ENCODE measurements at regions not wholly inside any gene's neighbourhood (a gene's known extent, or its start where the extent isn't known, plus 50 kb on each side); places are given as distances from the start of the nearest gene placed in this dataset.

DNA sequence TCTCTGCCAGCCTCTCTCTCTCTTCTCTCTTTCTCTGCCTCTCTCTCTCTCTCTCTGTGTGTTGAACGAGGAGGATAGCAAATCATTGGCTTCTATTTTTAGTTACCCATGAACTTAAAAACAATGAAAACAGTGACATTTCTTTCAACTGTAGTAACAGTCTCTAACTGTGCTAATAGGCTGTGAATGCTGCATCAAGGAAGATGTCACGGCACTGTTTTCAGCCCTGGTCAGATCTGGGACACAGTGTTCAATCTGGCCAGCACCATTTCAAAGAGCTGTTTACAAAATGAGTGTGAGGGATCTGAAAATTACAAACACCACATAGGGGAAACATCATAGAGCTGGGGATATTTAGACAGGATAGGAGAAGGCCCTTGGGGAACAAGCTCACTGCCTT lies 717.0 kb downstream of the FGF9 start:
- no peak overlapping the region for H3K4me3 Mint-ChIP-seq
- no peak for ATAC-seq (replicated peaks)
- no peak for DNase-seq
- H3K27me3 Mint-ChIP-seq: no peaks in the 10 kb centered on the region
- peaks cover 0 to 2% of the 10 kb centered on the region in 2 donors for H3K9me3 Mint-ChIP-seq
- H3K36me3 Mint-ChIP-seq: no peaks in the 10 kb centered on the region
- no peaks in the 10 kb centered on the region for H3K4me1 Mint-ChIP-seq
- no peak overlapping the region for H3K27ac Mint-ChIP-seq

- no peaks in the 10 kb centered on the region for H3K4me1 Mint-ChIP-seq
- no peaks in the 10 kb centered on the region for H3K9me3 Mint-ChIP-seq
- H3K27me3 Mint-ChIP-seq: no peaks in the 10 kb centered on the region
- DNase-seq (no peak), ATAC-seq (replicated peaks) (no peak)
- no peak overlapping the region for H3K27ac Mint-ChIP-seq
- H3K4me3 Mint-ChIP-seq: no peak overlapping the region
- no peaks in the 10 kb centered on the region for H3K36me3 Mint-ChIP-seq
Measured at GRCh38 chr13:22399801-22400420, 729.0 kb downstream of the FGF9 start.

DNA sequence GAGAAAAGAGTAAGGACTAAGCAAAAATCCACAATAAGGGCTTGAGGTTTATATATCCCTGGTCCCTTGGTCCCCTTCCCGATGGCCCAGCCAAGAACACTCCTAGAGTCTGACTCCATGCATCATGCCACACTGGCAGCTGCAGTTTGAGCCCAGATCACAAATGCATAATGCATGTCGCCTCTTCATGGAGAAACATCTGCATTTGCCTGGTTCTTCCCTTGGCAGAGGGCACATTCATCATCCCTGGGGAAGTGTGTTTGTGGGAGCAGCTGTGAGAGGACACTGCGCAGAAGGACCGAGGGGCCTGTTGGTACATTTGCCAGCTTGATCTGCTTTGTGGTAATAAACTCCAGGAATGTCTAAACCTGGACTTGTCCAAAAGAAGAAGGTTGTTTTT lies 731.8 kb downstream of the FGF9 start:
- H3K4me3 Mint-ChIP-seq: no peak overlapping the region

DNA sequence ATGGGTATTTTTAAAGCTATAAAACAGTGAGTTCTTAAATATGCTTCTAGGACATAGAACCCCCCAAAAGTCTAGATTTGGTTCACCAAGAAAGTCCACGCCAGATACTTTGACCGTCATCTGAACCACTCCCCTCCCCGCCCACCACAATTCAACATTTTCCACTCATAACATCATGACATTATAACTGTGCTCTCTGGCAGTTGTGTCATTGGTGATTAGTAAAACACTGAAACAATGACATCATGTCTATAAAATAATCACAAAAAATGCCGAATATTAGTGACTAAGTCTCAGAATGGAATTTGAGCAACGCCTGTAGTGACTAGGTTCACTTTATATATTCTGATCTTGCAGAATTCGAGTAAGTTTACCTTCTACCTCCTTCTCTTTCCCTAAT lies 732.3 kb downstream of the FGF9 start:
- H3K4me3 Mint-ChIP-seq: no peak overlapping the region
- no peaks in the 10 kb centered on the region for H3K9me3 Mint-ChIP-seq
- no peak for DNase-seq
- no peaks in the 10 kb centered on the region for H3K27me3 Mint-ChIP-seq
- no peak for ATAC-seq (replicated peaks)
- H3K36me3 Mint-ChIP-seq: no peaks in the 10 kb centered on the region
- H3K4me1 Mint-ChIP-seq: no peaks in the 10 kb centered on the region
- no peak overlapping the region for H3K27ac Mint-ChIP-seq

More for the DNA sequence above, 731.8 kb downstream of the FGF9 start:
- H3K4me1 Mint-ChIP-seq: no peaks in the 10 kb centered on the region
- H3K27me3 Mint-ChIP-seq: no peaks in the 10 kb centered on the region
- no peaks in the 10 kb centered on the region for H3K9me3 Mint-ChIP-seq
- no peak overlapping the region for H3K27ac Mint-ChIP-seq
- DNase-seq (no peak), ATAC-seq (replicated peaks) (no peak)
- no peaks in the 10 kb centered on the region for H3K36me3 Mint-ChIP-seq

- Mint-ChIP-seq H3K36me3 (no peaks in the 10 kb centered on the region), H3K4me1 (no peaks in the 10 kb centered on the region), H3K27ac (no peak overlapping the region), H3K9me3 (peaks cover 5 to 6% of the 10 kb centered on the region in 2 donors), H3K27me3 (no peaks in the 10 kb centered on the region), H3K4me3 (no peak overlapping the region)
- no peak for DNase-seq
- ATAC-seq (replicated peaks): no peak
Measured at GRCh38 chr13:22405891-22406290, 735.0 kb downstream of the FGF9 start.

DNA sequence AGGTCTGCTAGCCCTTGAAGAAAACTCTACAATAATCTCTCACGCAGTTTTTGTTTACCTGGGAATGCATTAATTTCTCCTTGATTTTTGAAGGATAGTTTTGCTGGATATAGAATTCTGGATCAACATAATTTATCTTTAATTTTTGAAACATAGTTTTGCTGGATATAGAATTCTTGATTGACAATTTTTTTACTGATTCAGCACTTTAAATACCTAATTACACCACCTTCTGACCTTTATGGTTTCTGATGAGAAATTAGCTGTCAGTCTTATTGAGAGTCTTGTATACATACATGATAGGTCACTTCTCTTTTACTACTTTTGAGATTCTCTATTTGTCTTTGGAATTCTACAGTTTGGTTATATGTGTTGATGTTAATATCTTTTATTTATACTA lies 741.6 kb downstream of the FGF9 start:
- peaks cover 0 to 4% of the 10 kb centered on the region in 2 donors for H3K36me3 Mint-ChIP-seq
- H3K27ac Mint-ChIP-seq: no peak overlapping the region
- DNase-seq (no peak), ATAC-seq (replicated peaks) (no peak)
- no peaks in the 10 kb centered on the region for H3K27me3 Mint-ChIP-seq
- H3K4me3 Mint-ChIP-seq: no peak overlapping the region
- no peaks in the 10 kb centered on the region for H3K4me1 Mint-ChIP-seq
- peaks cover 17 to 20% of the 10 kb centered on the region in 2 donors for H3K9me3 Mint-ChIP-seq

GRCh38 chr13:22422023-22422422 lies 751.1 kb downstream of the FGF9 start:
- H3K27ac Mint-ChIP-seq: no peak overlapping the region
- H3K9me3 Mint-ChIP-seq: peaks cover 4% of the 10 kb centered on the region in 2 donors
- H3K27me3 Mint-ChIP-seq: no peaks in the 10 kb centered on the region
- DNase-seq: no peak
- H3K4me1 Mint-ChIP-seq: no peaks in the 10 kb centered on the region
- ATAC-seq (replicated peaks): no peak
- no peaks in the 10 kb centered on the region for H3K36me3 Mint-ChIP-seq
- H3K4me3 Mint-ChIP-seq: no peak overlapping the region

DNA sequence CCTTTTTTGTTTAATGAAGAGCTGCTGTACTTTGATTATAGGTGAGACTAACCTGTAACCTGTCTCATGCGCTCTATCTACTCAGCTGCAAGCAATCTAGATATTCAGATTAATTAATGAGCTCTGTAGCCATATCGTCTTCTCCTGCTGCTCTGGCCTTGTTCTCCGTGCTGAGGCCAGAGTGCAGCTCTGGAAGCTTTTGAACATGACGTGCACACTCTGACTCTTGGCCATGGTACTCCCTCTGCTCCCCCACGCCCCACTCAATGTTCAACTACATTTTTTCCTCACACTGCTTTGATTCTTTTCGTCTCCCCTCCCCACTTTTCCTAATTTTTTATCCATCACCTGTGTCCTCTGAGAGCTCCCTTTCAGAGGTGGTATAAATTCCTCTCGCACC lies 751.8 kb downstream of the FGF9 start:
- peaks cover 4% of the 10 kb centered on the region in 2 donors for H3K9me3 Mint-ChIP-seq
- no peak for ATAC-seq (replicated peaks)
- no peak overlapping the region for H3K27ac Mint-ChIP-seq
- no peak for DNase-seq
- no peaks in the 10 kb centered on the region for H3K36me3 Mint-ChIP-seq
- no peaks in the 10 kb centered on the region for H3K4me1 Mint-ChIP-seq
- H3K4me3 Mint-ChIP-seq: no peak overlapping the region
- no peaks in the 10 kb centered on the region for H3K27me3 Mint-ChIP-seq

- ATAC-seq (replicated peaks) (no peak), DNase-seq (no peak)
- H3K9me3 Mint-ChIP-seq: peaks cover 4% of the 10 kb centered on the region in 2 donors
Measured at GRCh38 chr13:22423261-22423660, 752.4 kb downstream of the FGF9 start.

GRCh38 chr13:22425087-22425486 lies 754.2 kb downstream of the FGF9 start:
- Mint-ChIP-seq H3K36me3 (no peaks in the 10 kb centered on the region), H3K9me3 (peaks cover 4% of the 10 kb centered on the region in 2 donors), H3K4me1 (no peaks in the 10 kb centered on the region), H3K4me3 (no peak overlapping the region), H3K27me3 (no peaks in the 10 kb centered on the region), H3K27ac (no peak overlapping the region)
- ATAC-seq (replicated peaks) (no peak), DNase-seq (no peak)

More at GRCh38 chr13:22423261-22423660, 752.4 kb downstream of the FGF9 start:
- Mint-ChIP-seq H3K4me1 (no peaks in the 10 kb centered on the region), H3K36me3 (no peaks in the 10 kb centered on the region), H3K27ac (no peak overlapping the region), H3K4me3 (no peak overlapping the region), H3K27me3 (no peaks in the 10 kb centered on the region)

DNA sequence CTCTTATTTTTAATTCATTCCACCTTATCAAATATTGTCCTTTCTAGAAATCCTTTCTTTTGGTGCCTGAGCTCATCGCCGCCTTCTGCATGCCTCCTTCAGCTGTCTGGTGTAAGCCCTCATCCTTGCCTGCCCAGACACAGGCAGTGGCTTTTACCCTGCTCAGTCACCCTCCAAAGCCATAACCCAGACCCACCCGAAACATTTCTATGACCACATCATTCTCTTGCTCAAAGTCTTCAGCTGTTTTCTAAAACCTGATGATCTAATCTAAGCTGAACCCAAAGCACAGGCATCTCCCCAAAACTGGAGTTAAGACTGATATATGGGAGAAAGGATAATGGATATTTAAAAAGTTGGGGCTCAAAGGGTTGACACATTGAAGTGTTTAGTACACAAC lies 753.7 kb upstream of the SGCG start:
- Mint-ChIP-seq H3K4me1 (no peaks in the 10 kb centered on the region), H3K27me3 (no peaks in the 10 kb centered on the region), H3K27ac (no peak overlapping the region), H3K4me3 (no peak overlapping the region), H3K36me3 (no peaks in the 10 kb centered on the region), H3K9me3 (peaks cover 4% of the 10 kb centered on the region in 2 donors)
- DNase-seq (no peak), ATAC-seq (replicated peaks) (no peak)

DNA sequence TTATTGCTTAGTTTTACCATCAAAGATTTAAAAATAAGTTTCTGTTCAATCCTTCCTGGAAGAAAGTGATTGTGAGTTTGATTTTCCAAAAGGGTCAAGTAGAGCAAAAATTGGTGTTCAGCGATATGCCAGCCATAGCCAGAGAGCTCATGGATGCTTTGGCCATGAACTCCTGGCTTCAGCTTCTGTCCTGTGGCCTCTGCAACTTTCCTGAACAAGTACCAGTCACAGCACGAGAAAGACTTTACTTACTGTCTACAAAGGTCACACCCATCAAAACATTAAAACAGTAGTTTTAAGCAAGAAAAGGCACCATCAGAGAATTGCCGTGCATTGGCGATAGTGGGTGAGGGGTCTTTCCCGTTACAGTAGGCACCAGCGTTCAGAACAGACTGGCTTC lies 753.0 kb upstream of the SGCG start:
- DNase-seq (no peak), ATAC-seq (replicated peaks) (no peak)
- Mint-ChIP-seq H3K27me3 (no peaks in the 10 kb centered on the region), H3K36me3 (no peaks in the 10 kb centered on the region), H3K9me3 (peaks cover 6% of the 10 kb centered on the region in 2 donors), H3K27ac (no peak overlapping the region), H3K4me3 (no peak overlapping the region), H3K4me1 (no peaks in the 10 kb centered on the region)

GRCh38 chr13:22428188-22428828 lies 752.5 kb upstream of the SGCG start:
- DNase-seq (no peak), ATAC-seq (replicated peaks) (no peak)
- no peak overlapping the region for H3K4me3 Mint-ChIP-seq
- no peaks in the 10 kb centered on the region for H3K4me1 Mint-ChIP-seq
- H3K9me3 Mint-ChIP-seq: peaks cover 6 to 7% of the 10 kb centered on the region in 2 donors
- H3K27ac Mint-ChIP-seq: no peak overlapping the region
- no peaks in the 10 kb centered on the region for H3K27me3 Mint-ChIP-seq
- H3K36me3 Mint-ChIP-seq: no peaks in the 10 kb centered on the region

GRCh38 chr13:22432690-22433089 lies 748.1 kb upstream of the SGCG start:
- ATAC-seq (replicated peaks) (no peak), DNase-seq (no peak)
- Mint-ChIP-seq H3K36me3 (no peaks in the 10 kb centered on the region), H3K27ac (no peak overlapping the region), H3K4me3 (no peak overlapping the region), H3K9me3 (peaks cover 6 to 7% of the 10 kb centered on the region in 2 donors), H3K27me3 (no peaks in the 10 kb centered on the region), H3K4me1 (no peaks in the 10 kb centered on the region)

- ATAC-seq (replicated peaks): no peak
- H3K4me3 Mint-ChIP-seq: no peak overlapping the region
- H3K36me3 Mint-ChIP-seq: no peaks in the 10 kb centered on the region
- no peaks in the 10 kb centered on the region for H3K4me1 Mint-ChIP-seq
- DNase-seq: no peak
- H3K27ac Mint-ChIP-seq: no peak overlapping the region
- H3K27me3 Mint-ChIP-seq: no peaks in the 10 kb centered on the region
- peaks cover 0 to 2% of the 10 kb centered on the region in 2 donors for H3K9me3 Mint-ChIP-seq
Measured at GRCh38 chr13:22447132-22447886, 733.5 kb upstream of the SGCG start.

All from stimulated activated naive B cell treated with anti-CD40 and anti-IgM and Interleukin-4, amounts not matched to agents 10 μg/mL and 1 μg/mL and 100 μg/mL, for 72 hours (primary cell).